T-cell (primary cell): ENCODE measurements at regions not wholly inside any gene's neighbourhood (a gene's known extent, or its start where the extent isn't known, plus 50 kb on each side); places are given as distances from the start of the nearest gene placed in this dataset.

Experiments
- ATAC-seq, 4 experiments: fragments of 200-7000 bp in 3 of 4; fragments of 150-1000 bp in 1 of 4; cut with Tn5 transposase; replicated peaks in 1 of 4; 1 replicate in 3 of 4; 2 replicates in 1 of 4; pipeline ENCODE4 v1.10.0; 2021; ENCODE audit warnings: moderate library complexity in 3 of 4, mild to moderate bottlenecking in 2 of 4, moderate number of reproducible peaks in 1 of 4
- CTCF ChIA-PET, 2 donors: fragments of 300-600 bp; sonication (Branson Sonifier 250); formaldehyde crosslinking; loops; one replicate each; lab custom pipeline; 2022; ENCODE audit warnings: antibody characterized with exemption in 2 of 2; lab: Charles Lee
- POLR2A ChIA-PET, 2 donors: fragments of 300-600 bp; sonication (Branson Sonifier 250); formaldehyde crosslinking; loops; one replicate each; lab custom pipeline; 2022; ENCODE audit warnings: antibody characterized with exemption in 2 of 2; lab: Charles Lee
- DNase-seq, 35 experiments: peaks; one replicate each; pipeline versions ENCODE4 v3.0.0 to v3.0.0-alpha.2; 2013 to 2023
- H3K27ac ChIP-seq: one replicate; pipeline ENCODE4 v1.5.1; 2013; ENCODE audit warnings: low read length
- H3K27me3 ChIP-seq, 2 experiments: replicated peaks in 1 of 2; 1 replicate in 1 of 2; 2 replicates in 1 of 2; pipeline versions ENCODE4 v1.6.1 to v1.7.0; 2013; ENCODE audit warnings: low read length in 1 of 2, mixed read lengths in 1 of 2; ENCODE audit not compliant: control insufficient read depth in 2 of 2, insufficient read depth in 2 of 2; ENCODE audit errors: extremely low read depth in 1 of 2
- H3K36me3 ChIP-seq, 2 donors: 1 replicate in 1 of 2; 2 replicates in 1 of 2; pipeline versions ENCODE4 v1.6.1 to v1.7.0; 2013; ENCODE audit warnings: low read length in 1 of 2; ENCODE audit not compliant: control insufficient read depth in 2 of 2, insufficient read depth in 1 of 2; ENCODE audit errors: extremely low read depth in 1 of 2
- H3K4me1 ChIP-seq, 2 experiments: 1 replicate in 1 of 2; 2 replicates in 1 of 2; pipeline versions ENCODE4 v1.6.1 to v1.7.0; 2013; ENCODE audit warnings: low read length in 2 of 2, mixed read lengths in 1 of 2; ENCODE audit not compliant: insufficient read depth in 2 of 2, control insufficient read depth in 1 of 2; ENCODE audit errors: extremely low read depth in 1 of 2
- H3K4me3 ChIP-seq, 2 donors: 1 replicate in 1 of 2; 2 replicates in 1 of 2; pipeline versions ENCODE4 v1.5.1 to v1.7.0; 2013; ENCODE audit warnings: mild to moderate bottlenecking in 2 of 2, low read length in 1 of 2, moderate library complexity in 1 of 2; ENCODE audit not compliant: control insufficient read depth in 1 of 2; ENCODE audit errors: extremely low read depth in 1 of 2
- H3K9me3 ChIP-seq: 2 replicates; pipeline ENCODE4 v1.7.0; 2013
- H3K27ac Mint-ChIP-seq, 2 donors: one replicate each; pipeline ENCODE4 v1.8.0; 2020 to 2021; ENCODE audit warnings: mild to moderate bottlenecking in 2 of 2, mixed read lengths in 2 of 2
- H3K27me3 Mint-ChIP-seq, 2 donors: one replicate each; pipeline ENCODE4 v1.8.0; 2021 to 2022; ENCODE audit warnings: mixed read lengths in 2 of 2
- H3K36me3 Mint-ChIP-seq: one replicate; pipeline ENCODE4 v1.8.0; 2021; ENCODE audit warnings: mixed read lengths
- H3K4me1 Mint-ChIP-seq, 3 donors: one replicate each; pipeline ENCODE4 v1.8.0; 2020 to 2022; ENCODE audit warnings: mixed read lengths in 3 of 3, mild to moderate bottlenecking in 1 of 3
- H3K4me3 Mint-ChIP-seq, 3 donors: one replicate each; pipeline ENCODE4 v1.8.0; 2020 to 2022; ENCODE audit warnings: mild to moderate bottlenecking in 3 of 3, mixed read lengths in 3 of 3, moderate library complexity in 3 of 3
- H3K9me3 Mint-ChIP-seq, 3 donors: one replicate each; pipeline ENCODE4 v1.8.0; 2020 to 2022; ENCODE audit warnings: mixed read lengths in 3 of 3
- WGBS: methylation state at CpG from one replicate; pipeline ENCODE4 v1.1.5; 2013; ENCODE audit warnings: missing lambda C conversion rate; ENCODE audit not compliant: insufficient coverage; 5-methylcytosine and 5-hydroxymethylcytosine counted together

DNA sequence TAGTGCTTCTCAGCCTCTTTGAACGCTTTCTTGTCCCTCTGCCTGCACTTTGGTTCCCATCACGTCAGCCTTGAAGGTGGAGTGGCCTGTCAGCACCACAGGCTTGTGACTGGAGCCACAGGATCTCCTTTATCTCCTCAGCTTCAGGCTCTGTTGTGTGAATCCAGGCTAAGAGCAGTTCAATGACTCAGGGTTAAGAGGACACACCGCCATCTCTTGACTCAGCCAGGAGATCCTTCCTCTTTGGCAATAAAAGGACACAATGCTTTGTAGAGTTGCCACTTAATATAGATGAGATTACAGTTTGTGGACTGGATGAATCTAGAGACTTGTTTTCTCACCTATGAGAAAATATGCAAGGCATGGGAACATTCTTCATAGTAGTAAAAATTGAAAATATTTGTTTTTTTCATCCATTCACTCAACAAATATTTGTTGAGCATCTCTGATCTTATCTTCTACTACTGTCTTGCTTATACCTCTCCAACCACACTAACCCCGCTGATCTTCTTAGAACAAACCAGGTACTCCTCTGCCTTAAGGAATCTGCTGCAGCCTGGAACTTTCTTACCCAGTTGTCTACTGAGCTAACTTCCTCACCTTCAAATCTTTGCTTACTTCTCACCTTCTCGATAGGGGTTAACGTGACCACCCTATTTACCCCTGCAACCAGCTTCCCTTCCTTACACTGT is 62.3 kb downstream of the UCHL1 start:
- H3K4me1 ChIP-seq, result no peaks in the 10 kb centered on the region
- no peaks in the 10 kb centered on the region for H3K27me3 ChIP-seq
- DNase-seq (no peak), ATAC-seq (no peak)
- H3K9me3 Mint-ChIP-seq, result peaks cover 0 to 11% (median 0%) of the 10 kb centered on the region in 3 donors
- H3K36me3 Mint-ChIP-seq, result no peaks in the 10 kb centered on the region
- H3K27ac ChIP-seq, result no peak overlapping the region
- no peaks in the 10 kb centered on the region for H3K9me3 ChIP-seq
- no peak overlapping the region for H3K4me3 ChIP-seq
- no peak overlapping the region for H3K4me3 Mint-ChIP-seq
- WGBS, result 77% methylated on average over 4 of the region's 6 CpGs
- H3K27me3 Mint-ChIP-seq, result peaks cover 0 to 17% of the 10 kb centered on the region in 2 donors
- H3K36me3 ChIP-seq, result no peaks in the 10 kb centered on the region
- ChIA-PET CTCF (no interaction called here), POLR2A (no interaction called here)
- no peak overlapping the region for H3K27ac Mint-ChIP-seq
- H3K4me1 Mint-ChIP-seq, result no peaks in the 10 kb centered on the region

DNA sequence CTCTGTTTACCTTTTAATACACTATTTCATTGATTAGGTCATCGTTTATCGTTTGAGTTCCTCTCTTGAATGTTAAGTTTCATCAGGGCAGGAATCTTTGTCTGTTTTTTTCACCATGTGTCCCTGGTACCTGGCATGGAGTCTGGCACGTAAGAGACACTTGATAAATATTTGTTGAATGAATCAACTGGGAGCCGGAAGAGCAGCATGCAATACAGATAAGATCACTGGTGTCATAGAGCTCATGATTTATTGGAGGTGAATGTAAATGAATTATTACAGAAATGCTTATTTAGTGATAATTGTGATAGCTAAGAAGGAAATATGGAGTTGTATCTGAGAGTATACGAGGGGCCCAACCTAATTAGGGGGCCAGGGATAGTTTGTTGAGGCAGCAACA is 62.8 kb downstream of the UCHL1 start:
- Mint-ChIP-seq H3K4me1 (no peaks in the 10 kb centered on the region), H3K4me3 (no peak overlapping the region)
- H3K27me3 ChIP-seq, result no peaks in the 10 kb centered on the region

GRCh38 chr4:41320278-41320677 is 63.5 kb downstream of the UCHL1 start:
- H3K36me3 ChIP-seq, result no peaks in the 10 kb centered on the region
- H3K9me3 ChIP-seq, result no peaks in the 10 kb centered on the region
- H3K27me3 ChIP-seq, result no peaks in the 10 kb centered on the region
- H3K4me1 ChIP-seq, result no peaks in the 10 kb centered on the region
- Mint-ChIP-seq H3K4me3 (no peak overlapping the region), H3K36me3 (no peaks in the 10 kb centered on the region), H3K27me3 (peaks cover 0 to 12% of the 10 kb centered on the region in 2 donors), H3K4me1 (no peaks in the 10 kb centered on the region), H3K9me3 (peaks cover 0 to 11% (median 0%) of the 10 kb centered on the region in 3 donors), H3K27ac (no peak overlapping the region)
- ATAC-seq (no peak), DNase-seq (no peak)
- POLR2A ChIA-PET, result no interaction called here
- H3K4me3 ChIP-seq, result no peak overlapping the region
- no CpG with 5 or more reads among the region's 1 CpG for WGBS
- CTCF ChIA-PET, result no interaction called here
- no peak overlapping the region for H3K27ac ChIP-seq

More for the DNA sequence above, 62.8 kb downstream of the UCHL1 start:
- H3K27ac ChIP-seq, result no peak overlapping the region
- no peak overlapping the region for H3K4me3 ChIP-seq
- no peak overlapping the region for H3K27ac Mint-ChIP-seq
- peaks cover 0 to 14% of the 10 kb centered on the region in 2 donors for H3K27me3 Mint-ChIP-seq
- ATAC-seq, result no peak
- no peaks in the 10 kb centered on the region for H3K36me3 Mint-ChIP-seq
- WGBS, result 49% methylated on average over 2 of the region's 5 CpGs
- no peaks in the 10 kb centered on the region for H3K36me3 ChIP-seq
- H3K9me3 ChIP-seq, result no peaks in the 10 kb centered on the region
- DNase-seq, result no peak
- H3K9me3 Mint-ChIP-seq, result peaks cover 0 to 11% (median 0%) of the 10 kb centered on the region in 3 donors
- H3K4me1 ChIP-seq, result no peaks in the 10 kb centered on the region
- ChIA-PET CTCF (no interaction called here), POLR2A (no interaction called here)

GRCh38 chr4:41320786-41321185 is 64.1 kb downstream of the UCHL1 start:
- H3K27ac Mint-ChIP-seq, result no peak overlapping the region
- Histone ChIP-seq H3K27me3 (no peaks in the 10 kb centered on the region), H3K36me3 (no peaks in the 10 kb centered on the region), H3K4me1 (no peaks in the 10 kb centered on the region), H3K4me3 (no peak overlapping the region), H3K27ac (no peak overlapping the region), H3K9me3 (no peaks in the 10 kb centered on the region)
- WGBS, result no CpG with 5 or more reads among the region's 1 CpG
- ATAC-seq, result no peak
- CTCF ChIA-PET, result no interaction called here
- H3K4me3 Mint-ChIP-seq, result no peak overlapping the region
- DNase-seq, result no peak
- no peaks in the 10 kb centered on the region for H3K36me3 Mint-ChIP-seq
- peaks cover 0 to 12% of the 10 kb centered on the region in 2 donors for H3K27me3 Mint-ChIP-seq
- H3K4me1 Mint-ChIP-seq, result no peaks in the 10 kb centered on the region
- peaks cover 0 to 11% (median 0%) of the 10 kb centered on the region in 3 donors for H3K9me3 Mint-ChIP-seq
- POLR2A ChIA-PET, result no interaction called here

- no peak overlapping the region for H3K4me3 ChIP-seq
- H3K4me1 Mint-ChIP-seq, result no peaks in the 10 kb centered on the region
- no peaks in the 10 kb centered on the region for H3K36me3 Mint-ChIP-seq
- ATAC-seq (no peak), DNase-seq (no peak)
- H3K9me3 ChIP-seq, result no peaks in the 10 kb centered on the region
- H3K27me3 ChIP-seq, result no peaks in the 10 kb centered on the region
- peaks cover 0 to 12% of the 10 kb centered on the region in 2 donors for H3K27me3 Mint-ChIP-seq
- no peak overlapping the region for H3K27ac ChIP-seq
- H3K4me1 ChIP-seq, result no peaks in the 10 kb centered on the region
- no peak overlapping the region for H3K27ac Mint-ChIP-seq
- H3K36me3 ChIP-seq, result no peaks in the 10 kb centered on the region
- POLR2A ChIA-PET, result no interaction called here
- CTCF ChIA-PET, result no interaction called here
- no peak overlapping the region for H3K4me3 Mint-ChIP-seq
- H3K9me3 Mint-ChIP-seq, result peaks cover 0 to 11% (median 0%) of the 10 kb centered on the region in 3 donors
Measured at GRCh38 chr4:41321216-41321945, 64.7 kb downstream of the UCHL1 start.

DNA sequence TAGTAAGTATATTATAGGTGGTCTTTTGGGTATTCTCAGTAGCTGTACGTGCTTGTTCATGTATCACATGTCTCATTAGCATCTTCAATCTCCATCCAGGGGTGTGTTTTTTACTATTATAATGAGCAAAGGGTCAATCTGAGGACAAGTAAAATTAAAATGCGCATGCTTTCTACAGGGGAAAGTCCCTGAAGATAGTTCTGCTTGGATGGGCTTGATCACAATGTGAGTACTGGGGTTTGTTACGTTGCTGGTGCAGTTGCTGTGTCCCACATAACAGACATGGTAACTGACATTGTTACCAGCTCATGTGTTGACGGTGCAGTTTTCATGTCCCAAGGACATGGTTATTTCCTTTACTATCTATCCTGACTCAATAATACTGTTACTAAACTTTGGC is 65.9 kb downstream of the UCHL1 start:
- no peaks in the 10 kb centered on the region for H3K27me3 ChIP-seq
- no peak overlapping the region for H3K4me3 Mint-ChIP-seq
- no peaks in the 10 kb centered on the region for H3K4me1 Mint-ChIP-seq
- H3K4me1 ChIP-seq, result no peaks in the 10 kb centered on the region
- DNase-seq (no peak), ATAC-seq (no peak)
- H3K27ac ChIP-seq, result no peak overlapping the region
- no peak overlapping the region for H3K27ac Mint-ChIP-seq
- no peaks in the 10 kb centered on the region for H3K9me3 ChIP-seq
- H3K9me3 Mint-ChIP-seq, result peaks cover 0 to 11% (median 0%) of the 10 kb centered on the region in 3 donors
- 82% methylated on average over 2 of the region's 4 CpGs for WGBS
- H3K4me3 ChIP-seq, result no peak overlapping the region
- H3K36me3 Mint-ChIP-seq, result no peaks in the 10 kb centered on the region
- ChIA-PET POLR2A (no interaction called here), CTCF (no interaction called here)
- no peaks in the 10 kb centered on the region for H3K36me3 ChIP-seq
- peaks cover 0 to 14% of the 10 kb centered on the region in 2 donors for H3K27me3 Mint-ChIP-seq
